GM12878 (cell line): ENCODE measurements at regions not wholly inside any gene's neighbourhood (a gene's known extent, or its start where the extent isn't known, plus 50 kb on each side); places are given as distances from the start of the nearest gene placed in this dataset.

Experiments
- ATAC-seq: fragments of 200-7000 bp; cut with Tn5 transposase; 3 replicates; pipeline ENCODE4 v1.9.1; 2020; ENCODE audit warnings: mild to moderate bottlenecking, moderate library complexity
- BruUV-seq: library from RNA; stranded (reverse); fragments of 400-500 nt; replicated peaks from 2 replicates; lab custom pipeline; 2021; lab: Mats Ljungman, UMichigan
- CTCF ChIA-PET: fragments of 300-600 bp; sonication (Branson Sonifier 250); formaldehyde crosslinking; extraction: SDS; loops from one replicate; lab custom pipeline; 2021; ENCODE audit warnings: inconsistent platforms; lab: Yijun Ruan, JAX
- POLR2A ChIA-PET: fragments of 350-600 bp; formaldehyde crosslinking; extraction: SDS; loops from one replicate; lab custom pipeline; 2021; ENCODE audit warnings: inconsistent platforms; lab: Charles Lee
- RAD21 ChIA-PET: fragments of 300-600 bp; sonication (Branson Sonifier 250); formaldehyde crosslinking; loops from one replicate; lab custom pipeline; 2023; ENCODE audit warnings: antibody characterized with exemption; ENCODE audit not compliant: unreplicated experiment; lab: Charles Lee
- SMC1A ChIA-PET: fragments of 300-600 bp; sonication (Branson Sonifier 250); formaldehyde crosslinking; loops from one replicate; lab custom pipeline; 2023; ENCODE audit not compliant: unreplicated experiment, uncharacterized antibody; lab: Charles Lee
- DNase-seq: peaks from one replicate; pipeline ENCODE4 v3.0.0-alpha.2; 2011; ENCODE audit warnings: low read depth, low spot score
- FAIRE-seq: peaks from 3 replicates; lab custom pipeline; 2011; peaks lifted over from hg19 to GRCh38; lab: Jason Lieb, UNC
- H2AFZ ChIP-seq: 2 replicates; pipeline ENCODE4 v1.6.0; 2011; ENCODE audit warnings: low read depth, low read length, control low read depth; ENCODE audit not compliant: control insufficient read depth
- H3K27ac ChIP-seq: 2 replicates; pipeline ENCODE4 v1.5.1; 2011; ENCODE audit warnings: control low read depth; ENCODE audit not compliant: control insufficient read depth, insufficient read depth
- H3K27me3 ChIP-seq, 2 experiments: replicated peaks in 1 of 2; 2 replicates each; pipeline versions ENCODE4 v1.6.0 to v1.6.1; 2011; ENCODE audit warnings: low read length in 1 of 2; ENCODE audit not compliant: control insufficient read depth in 2 of 2, insufficient read depth in 2 of 2
- H3K36me3 ChIP-seq, 2 experiments: 2 replicates each; pipeline ENCODE4 v1.5.1; 2011; ENCODE audit warnings: low read length in 1 of 2; ENCODE audit not compliant: control insufficient read depth in 2 of 2, insufficient read depth in 2 of 2
- H3K4me1 ChIP-seq: 2 replicates; pipeline ENCODE4 v1.6.1; 2011; ENCODE audit warnings: mild to moderate bottlenecking, low read length, moderate library complexity, mixed read lengths; ENCODE audit not compliant: control insufficient read depth, insufficient read depth
- H3K4me2 ChIP-seq: 2 replicates; pipeline ENCODE4 v1.6.0; 2011; ENCODE audit warnings: control low read depth; ENCODE audit not compliant: control insufficient read depth, insufficient read depth
- H3K4me3 ChIP-seq: fragments of 200-600 bp; sonication (generic); 2 replicates; pipeline ENCODE4 v1.5.1; 2016
- H3K79me2 ChIP-seq: 2 replicates; pipeline ENCODE4 v1.6.0; 2011; ENCODE audit warnings: low read length; ENCODE audit not compliant: control insufficient read depth, insufficient read depth
- H3K9ac ChIP-seq: 2 replicates; pipeline ENCODE4 v1.8.0; 2011; ENCODE audit warnings: low read length, control low read depth, mixed read lengths; ENCODE audit not compliant: control insufficient read depth, insufficient read depth
- H3K9me3 ChIP-seq: replicated peaks from 3 replicates; pipeline ENCODE4 v1.5.1; 2011; ENCODE audit warnings: mild to moderate bottlenecking, low read length; ENCODE audit not compliant: control insufficient read depth, insufficient read depth
- H4K20me1 ChIP-seq: 2 replicates; pipeline ENCODE4 v1.6.0; 2011; ENCODE audit not compliant: control insufficient read depth, insufficient read depth
- BMI1 ChIP-seq: fragments of 450-650 bp; IDR thresholded peaks from 2 replicates; pipeline ENCODE4 v1.6.1; 2016; ENCODE audit warnings: mild to moderate bottlenecking, moderate library complexity, borderline replicate concordance
- CBFB ChIP-seq: IDR thresholded peaks from 2 replicates; pipeline ENCODE4 v1.6.1; 2016; ENCODE audit warnings: antibody characterized with exemption, low read depth
- DPF2 ChIP-seq: fragments of 450-650 bp; IDR thresholded peaks from 2 replicates; pipeline ENCODE4 v1.6.1; 2017; ENCODE audit warnings: mild to moderate bottlenecking
- EZH2 ChIP-seq: IDR thresholded peaks from 2 replicates; pipeline ENCODE4 v1.6.1; 2012; ENCODE audit warnings: low read depth, mild to moderate bottlenecking, control low read depth, inconsistent platforms, low read length, borderline replicate concordance; ENCODE audit not compliant: control insufficient read depth
- FOXM1 ChIP-seq: IDR thresholded peaks from 2 replicates; pipeline ENCODE4 v1.6.1; 2012; ENCODE audit warnings: low read depth, mild to moderate bottlenecking, inconsistent platforms, low read length, moderate library complexity
- MTA2 ChIP-seq: fragments of 450-650 bp; IDR thresholded peaks from 2 replicates; pipeline ENCODE4 v1.6.1; 2016; ENCODE audit warnings: low read depth, mild to moderate bottlenecking, moderate library complexity
- MTA3 ChIP-seq: IDR thresholded peaks from 2 replicates; pipeline ENCODE4 v1.6.1; 2012; ENCODE audit warnings: low read length, inconsistent platforms, borderline replicate concordance
- NRF1 ChIP-seq: conservative IDR thresholded peaks from 2 replicates; pipeline ENCODE4 v1.6.1; 2011; ENCODE audit warnings: mild to moderate bottlenecking, low read depth, low read length, improper control_type of control experiment
- PML ChIP-seq: IDR thresholded peaks from 2 replicates; pipeline ENCODE4 v1.6.1; 2012; ENCODE audit warnings: low read length, inconsistent platforms
- RUNX3 ChIP-seq: IDR thresholded peaks from 2 replicates; pipeline ENCODE4 v1.6.1; 2012; ENCODE audit warnings: low read length, inconsistent platforms
- SREBF2 ChIP-seq: IDR thresholded peaks from 2 replicates; pipeline ENCODE4 v1.6.1; 2012; ENCODE audit warnings: mild to moderate bottlenecking, low read length
- ZBED1 ChIP-seq: IDR thresholded peaks from 2 replicates; pipeline ENCODE4 v1.6.1; 2016; ENCODE audit warnings: borderline replicate concordance
- ZNF217 ChIP-seq: fragments of 450-650 bp; IDR thresholded peaks from 2 replicates; pipeline ENCODE4 v1.6.1; 2017; ENCODE audit warnings: antibody characterized with exemption, mild to moderate bottlenecking
- WGBS: methylation state at CpG from one replicate; pipeline ENCODE4 v1.1.6; 2016; ENCODE audit warnings: low lambda C conversion rate; ENCODE audit not compliant: insufficient replicate concordance, insufficient coverage; ENCODE audit errors: missing lambda C conversion rate; 5-methylcytosine and 5-hydroxymethylcytosine counted together
- in situ Hi-C: fragments of 300-500 bp; cut with MboI; formaldehyde crosslinking; loops from 9 replicates; pipeline ENCODE4 v1.14.3; 2018; ENCODE audit warnings: mixed read lengths
- intact Hi-C: fragments of 100-400 bp; cut with micrococcal nuclease; formaldehyde crosslinking; loops from one replicate; pipeline ENCODE4 v1.14.2; 2022; ENCODE audit not compliant: unreplicated experiment
- TF ChIP-seq, protein P1 (sequence below): fragments of 450-650 bp; IDR thresholded peaks from 2 replicates; pipeline ENCODE4 v1.6.1; 2017; ENCODE audit warnings: mild to moderate bottlenecking
- TF ChIP-seq, protein P2 (sequence below): fragments of 450-650 bp; IDR thresholded peaks from 2 replicates; pipeline ENCODE4 v1.6.1; 2017; ENCODE audit warnings: mild to moderate bottlenecking, low read depth, inconsistent platforms; ENCODE audit not compliant: poor library complexity, severe bottlenecking

DNA sequence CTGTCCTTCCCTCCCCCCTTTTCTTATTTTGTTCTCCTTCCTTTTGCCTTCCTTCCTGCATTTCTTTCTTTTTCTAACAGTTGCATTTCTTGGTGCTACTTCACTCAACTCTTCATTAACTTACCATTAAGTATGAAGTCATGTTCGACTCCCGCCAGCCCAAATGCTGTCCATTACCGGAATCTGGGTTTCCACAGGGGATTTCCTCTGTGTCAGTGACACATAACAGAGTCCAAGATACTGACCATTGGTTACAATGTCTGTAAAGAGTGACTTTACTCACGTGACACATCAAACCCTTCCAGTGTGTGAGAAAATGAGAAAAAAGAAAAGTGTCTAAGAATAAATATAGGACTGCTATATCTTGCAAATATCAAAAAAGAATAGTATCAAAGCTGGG lies 500.0 kb upstream of the FRG1 start:
- TF ChIP-seq SREBF2: no peak
- SMC1A ChIA-PET: no interaction called here

DNA sequence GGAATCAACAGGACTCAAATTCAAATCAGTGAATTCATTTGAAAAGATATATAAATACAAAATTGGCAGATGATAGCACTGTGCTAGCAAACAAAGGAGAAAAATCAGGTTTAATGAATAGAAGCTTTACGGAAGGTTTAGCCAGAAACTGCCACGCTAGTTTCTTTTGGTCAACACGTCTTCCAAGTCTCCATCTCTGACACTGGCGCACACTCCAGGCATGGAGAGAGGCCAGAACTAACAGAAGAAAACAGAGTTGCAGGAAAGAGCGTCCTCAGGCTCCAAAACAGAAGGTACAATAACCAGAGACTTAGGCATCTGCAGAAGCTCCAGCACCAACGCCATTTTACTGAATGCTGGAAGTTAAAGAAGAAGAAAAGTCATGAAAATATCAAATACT lies 497.3 kb upstream of the FRG1 start:
- Histone ChIP-seq H3K4me3 (no peak overlapping the region), H3K4me1 (no peaks in the 10 kb centered on the region), H3K27ac (no peak overlapping the region), H4K20me1 (no peaks in the 10 kb centered on the region), H3K4me2 (no peak overlapping the region), H2AFZ (no peak overlapping the region), H3K79me2 (no peaks in the 10 kb centered on the region), H3K36me3 (no peaks in the 10 kb centered on the region), H3K27me3 (no peaks in the 10 kb centered on the region), H3K9me3 (no peaks in the 10 kb centered on the region), H3K9ac (no peak overlapping the region)
- SMC1A ChIA-PET: no interaction called here
- no peak for DNase-seq
- POLR2A ChIA-PET: no interaction called here
- in situ Hi-C loops (no loop called here), intact Hi-C loops (no loop called here)
- CTCF ChIA-PET: no interaction called here
- TF ChIP-seq, protein P1, sequence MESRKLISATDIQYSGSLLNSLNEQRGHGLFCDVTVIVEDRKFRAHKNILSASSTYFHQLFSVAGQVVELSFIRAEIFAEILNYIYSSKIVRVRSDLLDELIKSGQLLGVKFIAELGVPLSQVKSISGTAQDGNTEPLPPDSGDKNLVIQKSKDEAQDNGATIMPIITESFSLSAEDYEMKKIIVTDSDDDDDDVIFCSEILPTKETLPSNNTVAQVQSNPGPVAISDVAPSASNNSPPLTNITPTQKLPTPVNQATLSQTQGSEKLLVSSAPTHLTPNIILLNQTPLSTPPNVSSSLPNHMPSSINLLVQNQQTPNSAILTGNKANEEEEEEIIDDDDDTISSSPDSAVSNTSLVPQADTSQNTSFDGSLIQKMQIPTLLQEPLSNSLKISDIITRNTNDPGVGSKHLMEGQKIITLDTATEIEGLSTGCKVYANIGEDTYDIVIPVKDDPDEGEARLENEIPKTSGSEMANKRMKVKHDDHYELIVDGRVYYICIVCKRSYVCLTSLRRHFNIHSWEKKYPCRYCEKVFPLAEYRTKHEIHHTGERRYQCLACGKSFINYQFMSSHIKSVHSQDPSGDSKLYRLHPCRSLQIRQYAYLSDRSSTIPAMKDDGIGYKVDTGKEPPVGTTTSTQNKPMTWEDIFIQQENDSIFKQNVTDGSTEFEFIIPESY: no peak
- TF ChIP-seq PML (no peak), BMI1 (no peak), EZH2 (no peak), ZBED1 (no peak), MTA3 (no peak), NRF1 (no peak), RUNX3 (no peak), DPF2 (no peak), CBFB (no peak), MTA2 (no peak), ZNF217 (no peak), FOXM1 (no peak)
- TF ChIP-seq, protein P2, sequence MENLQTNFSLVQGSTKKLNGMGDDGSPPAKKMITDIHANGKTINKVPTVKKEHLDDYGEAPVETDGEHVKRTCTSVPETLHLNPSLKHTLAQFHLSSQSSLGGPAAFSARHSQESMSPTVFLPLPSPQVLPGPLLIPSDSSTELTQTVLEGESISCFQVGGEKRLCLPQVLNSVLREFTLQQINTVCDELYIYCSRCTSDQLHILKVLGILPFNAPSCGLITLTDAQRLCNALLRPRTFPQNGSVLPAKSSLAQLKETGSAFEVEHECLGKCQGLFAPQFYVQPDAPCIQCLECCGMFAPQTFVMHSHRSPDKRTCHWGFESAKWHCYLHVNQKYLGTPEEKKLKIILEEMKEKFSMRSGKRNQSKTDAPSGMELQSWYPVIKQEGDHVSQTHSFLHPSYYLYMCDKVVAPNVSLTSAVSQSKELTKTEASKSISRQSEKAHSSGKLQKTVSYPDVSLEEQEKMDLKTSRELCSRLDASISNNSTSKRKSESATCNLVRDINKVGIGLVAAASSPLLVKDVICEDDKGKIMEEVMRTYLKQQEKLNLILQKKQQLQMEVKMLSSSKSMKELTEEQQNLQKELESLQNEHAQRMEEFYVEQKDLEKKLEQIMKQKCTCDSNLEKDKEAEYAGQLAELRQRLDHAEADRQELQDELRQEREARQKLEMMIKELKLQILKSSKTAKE: no peak
- FAIRE-seq: no peak
- BruUV-seq: no TSS peak
- no peak for ATAC-seq
- RAD21 ChIA-PET: no interaction called here
- 22% methylated on average over 6 of the region's 6 CpGs for WGBS

More for the DNA sequence above, 500.0 kb upstream of the FRG1 start:
- ChIA-PET RAD21 (no interaction called here), CTCF (no interaction called here), POLR2A (no interaction called here)
- intact Hi-C loops: no loop called here
- DNase-seq: no peak
- H4K20me1 ChIP-seq: no peaks in the 10 kb centered on the region
- FAIRE-seq: no peak
- no peak for ATAC-seq
- H3K4me1 ChIP-seq: no peaks in the 10 kb centered on the region
- H3K79me2 ChIP-seq: no peaks in the 10 kb centered on the region
- H3K4me2 ChIP-seq: no peak overlapping the region
- no peak overlapping the region for H3K27ac ChIP-seq
- H3K9me3 ChIP-seq: no peaks in the 10 kb centered on the region
- H3K9ac ChIP-seq: no peak overlapping the region
- WGBS: 14% methylated on average over 4 of the region's 4 CpGs
- no peaks in the 10 kb centered on the region for H3K27me3 ChIP-seq
- no peaks in the 10 kb centered on the region for H3K36me3 ChIP-seq
- BruUV-seq: no TSS peak
- in situ Hi-C loops: no loop called here
- no peak overlapping the region for H2AFZ ChIP-seq
- no peak overlapping the region for H3K4me3 ChIP-seq
